ENCODE measurements at regions not wholly inside any gene's neighbourhood (a gene's known extent, or its start where the extent isn't known, plus 50 kb on each side); places are given as distances from the start of the nearest gene placed in this dataset.
"Not testable (repeated sequence)": the region's sequence is repeated elsewhere in the genome, so short reads cannot be mapped to it uniquely, and the experiment has no call there.

GRCh38 chr2:56811401-56811800, 627.6 kb downstream of the CCDC85A start:
- no peak for FAIRE-seq

GRCh38 chr2:56812432-56812831, 628.6 kb downstream of the CCDC85A start:
- FAIRE-seq = no peak

GRCh38 chr2:56813490-56813889, 629.7 kb downstream of the CCDC85A start:
- no peak for FAIRE-seq

GRCh38 chr2:56816666-56817065, 632.9 kb downstream of the CCDC85A start:
- FAIRE-seq = no peak

GRCh38 chr2:56831780-56832179, 648.0 kb downstream of the CCDC85A start:
- FAIRE-seq = no peak

GRCh38 chr2:56834686-56835085, 650.9 kb downstream of the CCDC85A start:
- no peak for FAIRE-seq

GRCh38 chr2:56840009-56840408, 656.2 kb downstream of the CCDC85A start:
- FAIRE-seq = not testable (repeated sequence)

GRCh38 chr2:56860991-56861390, 677.2 kb downstream of the CCDC85A start:
- FAIRE-seq = no peak

- FAIRE-seq = no peak
Observed at GRCh38 chr2:56871644-56872043, 687.9 kb downstream of the CCDC85A start.

- no peak for FAIRE-seq
Observed at GRCh38 chr2:56874717-56875116, 690.9 kb downstream of the CCDC85A start.

GRCh38 chr2:56889738-56890137, 705.9 kb downstream of the CCDC85A start:
- no peak for FAIRE-seq

- FAIRE-seq = peak; percentile 96
Observed at GRCh38 chr2:56892382-56892781, 708.6 kb downstream of the CCDC85A start.

GRCh38 chr2:56898986-56899385, 715.2 kb downstream of the CCDC85A start:
- peak; percentile 97 for FAIRE-seq

- FAIRE-seq = no peak
Observed at GRCh38 chr2:56912490-56912889, 728.7 kb downstream of the CCDC85A start.

GRCh38 chr2:56918790-56919189, 735.0 kb downstream of the CCDC85A start:
- no peak for FAIRE-seq

GRCh38 chr2:56933976-56934375, 750.2 kb downstream of the CCDC85A start:
- no peak for FAIRE-seq

- FAIRE-seq = no peak
Observed at GRCh38 chr2:56934866-56935265, 751.1 kb downstream of the CCDC85A start.

- FAIRE-seq = no peak
Observed at GRCh38 chr2:56940054-56940453, 756.3 kb downstream of the CCDC85A start.

- FAIRE-seq = no peak
Observed at GRCh38 chr2:56952871-56953270, 769.1 kb downstream of the CCDC85A start.

- FAIRE-seq = no peak
Observed at GRCh38 chr2:56960581-56960980, 776.8 kb downstream of the CCDC85A start.

- FAIRE-seq = no peak
Observed at GRCh38 chr2:56962673-56963072, 778.9 kb downstream of the CCDC85A start.

GRCh38 chr2:56969513-56969912, 785.7 kb downstream of the CCDC85A start:
- FAIRE-seq = no peak

GRCh38 chr2:56971383-56971974, 787.7 kb downstream of the CCDC85A start:
- FAIRE-seq = no peak

GRCh38 chr2:56981554-56981953, 797.8 kb downstream of the CCDC85A start:
- no peak for FAIRE-seq

- FAIRE-seq = no peak
Observed at GRCh38 chr2:56985609-56986008, 801.8 kb downstream of the CCDC85A start.

Measured in endometrium (tissue), 2 donors.